ENCODE measurements at regions not wholly inside any gene's neighbourhood (a gene's known extent, or its start where the extent isn't known, plus 50 kb on each side); places are given as distances from the start of the nearest gene placed in this dataset.

GRCh38 chr9:74336161-74336560 is 161.0 kb upstream of the RORB start:
- DNase-seq (ENCODE audit: low read depth, low spot score) (no peak), FAIRE-seq (no peak)

GRCh38 chr9:74348777-74349176 is 148.4 kb upstream of the RORB start:
- H3K4me3 ChIP-seq (replicated peaks in 1 of 3; ENCODE audit: insufficient read depth in 1 of 3, low read depth in 1 of 3, low read length in 3 of 3), result no peak overlapping the region
- no peak overlapping the region for H3K9ac ChIP-seq (replicated peaks; ENCODE audit: extremely low read depth, insufficient read depth, low read length)
- dilution Hi-C loops (cut with MboI; ENCODE audit: extremely low pct_ligation_motif_present, low sequenced_read_pairs) (no loop called here), intact Hi-C loops (cut with micrococcal nuclease) (no loop called here)
- no peaks in the 10 kb centered on the region for H3K4me1 ChIP-seq (ENCODE audit: control insufficient read depth, extremely low read depth, insufficient read depth, low read length)
- no peak overlapping the region for H3K4me2 ChIP-seq (ENCODE audit: insufficient read depth, low read length)
- no peaks in the 10 kb centered on the region for H3K9me1 ChIP-seq (replicated peaks; ENCODE audit: control insufficient read depth, extremely low read depth, insufficient read depth, low read length)
- H2AFZ ChIP-seq (ENCODE audit: low read depth, low read length), result no peak overlapping the region
- FAIRE-seq (no peak), DNase-seq (ENCODE audit: low read depth, low spot score) (no peak)
- CTCF ChIA-PET, result no interaction called here
- no peaks in the 10 kb centered on the region for H4K20me1 ChIP-seq (replicated peaks; ENCODE audit: control insufficient read depth, extremely low read depth, insufficient read depth, low read length)
- TF ChIP-seq CTCF (IDR thresholded peaks at IDR 0.05; ENCODE audit: extremely low read depth in 1 of 2, insufficient read depth in 1 of 2, low read depth in 1 of 2, low read length in 2 of 2) (no peak), MAX (IDR thresholded peaks at IDR 0.05; ENCODE audit: insufficient read depth, insufficient read length) (no peak), POLR2A (IDR thresholded peaks at IDR 0.05; ENCODE audit: low read depth, low read length) (no peak), GATA2 (IDR thresholded peaks at IDR 0.05; ENCODE audit: insufficient read depth, insufficient read length, low read depth, low read length) (no peak), MYC (IDR thresholded peaks at IDR 0.05; ENCODE audit: low read depth, low read length) (no peak), JUN (IDR thresholded peaks at IDR 0.05; ENCODE audit: borderline replicate concordance, insufficient read depth, insufficient read length, low read depth) (no peak), EZH2 (IDR thresholded peaks at IDR 0.05; ENCODE audit: borderline replicate concordance, low read depth, low read length, severe bottlenecking) (no peak)
- H3K9me3 ChIP-seq (replicated peaks; ENCODE audit: control insufficient read depth, insufficient read depth, low read length), result peaks cover 2% of the 10 kb centered on the region
- H3K36me3 ChIP-seq (ENCODE audit: control insufficient read depth in 2 of 2, extremely low read depth in 1 of 2, insufficient read depth in 2 of 2, low read length in 2 of 2), result no peaks in the 10 kb centered on the region
- POLR2A ChIA-PET, result no interaction called here
- H3K27me3 ChIP-seq (ENCODE audit: control insufficient read depth in 2 of 2, insufficient read depth in 2 of 2, low read length in 2 of 2), result no peaks in the 10 kb centered on the region
- BruUV-seq (replicated peaks), result no TSS peak
- no peaks in the 10 kb centered on the region for H3K79me2 ChIP-seq (ENCODE audit: control insufficient read depth, insufficient read depth, low read length)
- H3K27ac ChIP-seq (ENCODE audit: insufficient read depth, low read depth, low read length), result no peak overlapping the region

More at GRCh38 chr9:74336161-74336560, 161.0 kb upstream of the RORB start:
- H3K9ac ChIP-seq (replicated peaks; ENCODE audit: extremely low read depth, insufficient read depth, low read length), result no peak overlapping the region
- no peak for TF ChIP-seq POLR2AphosphoS5 (IDR thresholded peaks at IDR 0.05; ENCODE audit: insufficient read depth, low read depth, low read length)
- TF ChIP-seq MYC (IDR thresholded peaks at IDR 0.05; ENCODE audit: low read depth, low read length), result no peak
- no peak for TF ChIP-seq JUN (IDR thresholded peaks at IDR 0.05; ENCODE audit: borderline replicate concordance, insufficient read depth, insufficient read length, low read depth)
- no peak for TF ChIP-seq POLR2A (IDR thresholded peaks at IDR 0.05; ENCODE audit: low read depth, low read length)
- TF ChIP-seq MAX (IDR thresholded peaks at IDR 0.05; ENCODE audit: insufficient read depth, insufficient read length), result no peak
- H3K9me1 ChIP-seq (replicated peaks; ENCODE audit: control insufficient read depth, extremely low read depth, insufficient read depth, low read length), result no peaks in the 10 kb centered on the region
- H3K27ac ChIP-seq (ENCODE audit: insufficient read depth, low read depth, low read length), result no peak overlapping the region
- no peak overlapping the region for H2AFZ ChIP-seq (ENCODE audit: low read depth, low read length)
- H4K20me1 ChIP-seq (replicated peaks; ENCODE audit: control insufficient read depth, extremely low read depth, insufficient read depth, low read length), result no peaks in the 10 kb centered on the region
- intact Hi-C loops (cut with micrococcal nuclease), result no loop called here
- H3K9me3 ChIP-seq (replicated peaks; ENCODE audit: control insufficient read depth, insufficient read depth, low read length), result no peaks in the 10 kb centered on the region
- POLR2A ChIA-PET, result no interaction called here
- dilution Hi-C loops (cut with MboI; ENCODE audit: extremely low pct_ligation_motif_present, low sequenced_read_pairs), result no loop called here
- H3K4me1 ChIP-seq (ENCODE audit: control insufficient read depth, extremely low read depth, insufficient read depth, low read length), result no peaks in the 10 kb centered on the region
- H3K4me2 ChIP-seq (ENCODE audit: insufficient read depth, low read length), result no peak overlapping the region
- no peaks in the 10 kb centered on the region for H3K36me3 ChIP-seq (ENCODE audit: control insufficient read depth in 2 of 2, extremely low read depth in 1 of 2, insufficient read depth in 2 of 2, low read length in 2 of 2)
- H3K79me2 ChIP-seq (ENCODE audit: control insufficient read depth, insufficient read depth, low read length), result no peaks in the 10 kb centered on the region
- CTCF ChIA-PET, result no interaction called here
- no peak overlapping the region for H3K4me3 ChIP-seq (replicated peaks in 1 of 3; ENCODE audit: insufficient read depth in 1 of 3, low read depth in 1 of 3, low read length in 3 of 3)
- H3K27me3 ChIP-seq (ENCODE audit: control insufficient read depth in 2 of 2, insufficient read depth in 2 of 2, low read length in 2 of 2), result no peaks in the 10 kb centered on the region
- BruUV-seq (replicated peaks), result no TSS peak

Measured in endothelial cell of umbilical vein (primary cell).